Transverse colon (tissue), 4 donors: ENCODE measurements at regions not wholly inside any gene's neighbourhood (a gene's known extent, or its start where the extent isn't known, plus 50 kb on each side); places are given as distances from the start of the nearest gene placed in this dataset.

Experiments
- CTCF ChIP-seq, 5 experiments: fragments of 200-600 bp in 3 of 5; fragments of 450-650 bp in 2 of 5; sonication (generic) in 3 of 5; IDR thresholded peaks; 1 replicate in 2 of 5; 2 replicates in 3 of 5; pipeline ENCODE4 v1.5.1; 2016 to 2017; ENCODE audit warnings: antibody characterized with exemption in 5 of 5, inconsistent platforms in 3 of 5, mild to moderate bottlenecking in 2 of 5, moderate library complexity in 1 of 5
- EP300 ChIP-seq: sonication (generic); formaldehyde crosslinking; IDR thresholded peaks from one replicate; pipeline ENCODE4 v1.6.1; 2017; ENCODE audit warnings: antibody characterized with exemption, low read depth
- POLR2A ChIP-seq: fragments of 450-650 bp; IDR thresholded peaks from one replicate; pipeline ENCODE4 v1.6.1; 2016; ENCODE audit warnings: antibody characterized with exemption, mild to moderate bottlenecking, moderate library complexity
- POLR2AphosphoS5 ChIP-seq, 3 donors: sonication (generic); formaldehyde crosslinking; IDR thresholded peaks; one replicate each; pipeline ENCODE4 v1.6.1; 2016; ENCODE audit warnings: antibody characterized with exemption in 3 of 3

GRCh38 chr3:73874161-73874560, 249.4 kb upstream of the PDZRN3 start:
- TF ChIP-seq POLR2A: no peak
- TF ChIP-seq CTCF (IDR thresholded peaks at IDR 0.05): no peak
- TF ChIP-seq POLR2AphosphoS5 (IDR thresholded peaks at IDR 0.05): no peak
- no peak for TF ChIP-seq EP300
